Amygdala (tissue), 56 donors: ENCODE measurements at regions not wholly inside any gene's neighbourhood (a gene's known extent, or its start where the extent isn't known, plus 50 kb on each side); places are given as distances from the start of the nearest gene placed in this dataset.
A peak's percentile ranks its signal among the peaks of the same experiment; 100 is the strongest.

ENCODE experiments used
- DNase-seq, 56 donors: peaks; one replicate each; lab custom pipeline; 2025; lab: John Stamatoyannopoulos, UW

DNA sequence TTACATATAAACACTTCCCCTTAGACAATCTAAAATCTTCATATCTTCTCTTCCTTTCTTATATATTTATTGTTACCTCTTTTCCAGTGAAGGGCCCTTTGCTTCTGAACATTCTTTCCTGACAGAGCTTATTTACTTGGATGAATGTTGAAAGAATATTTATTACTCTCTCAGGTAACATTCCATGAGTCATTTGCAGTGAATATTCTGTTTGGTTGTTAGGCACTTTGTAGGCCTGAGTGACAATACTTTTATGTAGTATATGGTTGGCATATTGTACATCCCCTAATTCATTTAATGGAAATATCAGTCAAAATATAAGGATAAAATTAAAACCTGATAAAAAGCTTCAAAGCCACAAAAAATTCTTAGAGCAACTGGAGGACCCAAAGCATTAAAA, 260.9 kb upstream of the KCNMB2 start:
- no peak for DNase-seq

DNA sequence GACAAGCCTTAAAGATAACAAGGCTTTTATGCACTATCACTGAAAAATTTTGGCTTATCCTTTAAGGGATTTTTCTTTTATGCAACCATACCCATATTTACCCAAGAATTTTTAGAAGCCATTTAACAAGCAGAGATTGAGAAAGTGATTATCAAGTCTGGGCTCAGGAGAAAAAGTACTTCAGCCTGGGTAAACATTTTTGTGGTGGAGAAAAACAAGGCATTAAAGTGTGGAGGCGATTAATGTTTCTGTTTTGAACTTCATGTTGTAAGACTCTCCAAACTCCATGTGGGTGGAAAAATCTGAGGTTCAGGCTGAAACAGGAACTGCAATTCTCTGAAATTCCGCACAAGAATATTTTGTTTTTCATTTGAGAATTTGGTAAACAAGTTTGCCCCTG, 260.4 kb upstream of the KCNMB2 start:
- DNase-seq: no peak

DNA sequence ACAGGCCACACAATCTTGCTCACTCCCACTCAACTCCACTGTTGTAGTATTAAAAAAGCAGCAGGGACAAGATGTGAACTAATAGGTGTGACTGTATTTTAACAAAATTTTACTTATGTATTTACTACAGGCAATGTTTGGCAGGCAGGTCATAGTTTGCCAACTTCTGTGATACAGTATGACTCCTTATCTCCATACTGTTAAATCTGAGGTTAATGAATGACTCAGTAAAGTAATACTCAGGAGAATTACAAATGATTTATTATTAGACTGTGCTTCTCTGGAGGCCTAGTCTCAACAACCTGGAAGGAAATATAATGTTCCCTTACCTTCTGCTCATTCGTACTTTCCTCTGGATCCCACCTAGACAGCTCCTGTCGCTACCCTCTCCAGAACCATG, 258.6 kb upstream of the KCNMB2 start:
- no peak for DNase-seq

DNA sequence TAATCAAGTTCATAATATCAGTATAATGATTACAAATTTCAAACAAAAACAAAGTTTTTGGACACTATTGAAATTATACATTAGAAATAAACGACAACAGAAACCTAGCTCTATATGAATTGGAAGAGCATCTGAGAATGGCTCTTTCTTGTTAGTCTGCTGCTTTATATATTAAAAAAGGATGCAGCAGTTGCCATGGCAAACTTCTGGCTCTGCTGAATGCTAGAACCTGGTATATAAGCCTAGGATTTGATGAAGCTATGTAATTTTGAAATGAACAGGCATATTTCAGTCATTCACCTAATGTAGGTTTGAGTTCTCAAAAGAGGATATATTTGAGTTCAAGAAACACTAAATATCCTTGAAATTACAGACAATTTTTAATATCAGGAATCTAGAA, 252.7 kb upstream of the KCNMB2 start:
- DNase-seq: no peak

DNA sequence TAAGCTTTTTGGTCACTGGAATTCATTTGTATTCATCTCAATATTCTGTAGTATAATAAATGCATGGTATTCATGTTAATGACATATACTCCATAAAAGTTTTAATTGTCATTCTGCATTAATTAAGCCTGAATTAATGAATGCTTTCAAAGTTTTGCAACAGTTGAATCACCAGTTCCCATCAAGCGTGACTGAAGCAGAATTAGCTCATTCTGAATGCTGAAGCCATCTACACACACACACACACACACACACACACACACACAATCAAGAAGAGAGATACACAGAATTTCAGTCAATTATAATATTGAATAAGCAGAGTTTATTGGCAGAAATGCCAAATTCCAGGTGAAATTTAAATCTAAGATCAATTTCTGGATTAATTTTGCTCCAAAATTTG, 252.1 kb upstream of the KCNMB2 start:
- DNase-seq: no peak

DNA sequence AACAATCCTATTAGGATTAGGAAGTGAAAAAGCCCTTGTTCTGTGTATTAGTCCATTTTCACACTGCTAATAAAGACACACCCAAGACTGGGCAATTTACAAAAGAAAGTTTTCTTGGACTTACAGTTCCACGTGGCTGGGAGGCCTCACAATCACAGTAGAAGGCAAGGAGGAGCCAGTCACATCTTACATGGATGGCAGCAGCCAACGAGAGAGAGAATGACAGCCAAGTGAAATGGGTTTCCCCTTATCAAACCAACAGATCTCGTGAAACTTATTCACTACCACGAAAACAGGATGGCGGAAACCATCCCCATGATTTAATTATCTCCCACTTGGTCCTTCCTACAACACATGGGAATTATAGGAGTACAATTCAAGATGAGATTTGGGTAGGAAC, 248.2 kb upstream of the KCNMB2 start:
- no peak for DNase-seq

DNA sequence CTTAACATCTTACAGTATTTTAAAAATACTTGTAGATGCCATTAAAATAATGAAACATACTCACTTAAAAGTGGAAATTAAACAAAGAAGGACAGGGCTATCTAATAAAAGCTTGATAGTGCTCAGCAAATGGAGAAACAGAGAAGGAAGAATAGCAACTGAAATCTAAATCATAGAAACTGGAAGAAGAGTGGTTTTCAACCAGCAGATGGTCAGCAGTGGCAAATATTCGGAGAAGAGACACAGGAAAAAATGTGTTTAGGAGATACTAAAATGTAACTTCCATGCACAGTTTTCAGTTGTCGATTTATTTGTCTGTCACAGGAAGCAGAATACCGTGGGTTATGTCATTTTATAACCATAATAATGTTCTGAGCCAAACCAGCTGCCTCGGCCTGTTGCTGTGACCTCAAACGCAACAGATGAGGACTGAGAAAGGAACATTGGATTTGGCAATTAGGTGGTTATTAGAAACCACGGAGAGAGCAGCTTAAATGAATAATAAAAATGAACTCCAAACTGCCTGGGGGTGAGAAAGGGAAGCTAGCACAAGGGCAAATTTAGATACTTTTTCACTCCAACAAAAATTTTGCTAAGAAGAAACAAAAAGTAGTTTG, 246.6 kb upstream of the KCNMB2 start:
- DNase-seq: no peak

DNA sequence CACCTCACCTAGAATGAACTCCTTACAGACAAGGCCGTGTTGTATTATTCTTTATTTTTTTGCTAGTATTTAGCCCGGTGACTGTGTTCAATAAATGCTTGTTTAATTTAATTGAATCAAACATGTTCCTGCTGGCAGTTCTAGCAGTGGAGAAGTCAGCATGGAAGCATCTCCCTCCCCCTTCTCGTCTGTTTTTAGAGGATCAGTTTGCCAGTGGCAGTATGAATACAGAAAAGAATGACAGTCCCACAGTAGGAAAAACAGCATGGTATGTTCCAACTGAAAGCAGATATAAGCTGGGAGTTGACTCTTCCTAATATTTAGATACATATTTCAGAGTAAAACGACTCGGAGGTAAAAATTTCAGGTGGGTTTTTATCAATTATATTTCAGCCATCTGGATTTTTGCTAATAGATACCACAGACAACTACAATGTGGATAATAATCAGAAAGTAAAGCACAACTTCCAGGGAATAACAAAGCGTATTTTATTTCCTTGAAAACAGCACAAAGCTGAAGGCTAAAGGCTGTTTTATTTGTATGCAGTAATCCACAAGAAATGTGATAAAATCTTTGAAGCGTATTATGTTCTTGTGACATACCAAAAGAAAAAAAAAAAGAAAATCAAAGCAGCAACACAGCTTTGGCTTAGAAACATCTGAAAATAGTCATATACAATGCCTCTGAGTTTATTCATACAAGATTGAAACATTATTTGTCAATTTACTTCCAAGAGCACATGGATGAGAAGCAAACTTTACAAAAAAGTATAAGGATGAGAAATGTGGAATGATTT, 244.5 kb upstream of the KCNMB2 start:
- DNase-seq: no peak

DNA sequence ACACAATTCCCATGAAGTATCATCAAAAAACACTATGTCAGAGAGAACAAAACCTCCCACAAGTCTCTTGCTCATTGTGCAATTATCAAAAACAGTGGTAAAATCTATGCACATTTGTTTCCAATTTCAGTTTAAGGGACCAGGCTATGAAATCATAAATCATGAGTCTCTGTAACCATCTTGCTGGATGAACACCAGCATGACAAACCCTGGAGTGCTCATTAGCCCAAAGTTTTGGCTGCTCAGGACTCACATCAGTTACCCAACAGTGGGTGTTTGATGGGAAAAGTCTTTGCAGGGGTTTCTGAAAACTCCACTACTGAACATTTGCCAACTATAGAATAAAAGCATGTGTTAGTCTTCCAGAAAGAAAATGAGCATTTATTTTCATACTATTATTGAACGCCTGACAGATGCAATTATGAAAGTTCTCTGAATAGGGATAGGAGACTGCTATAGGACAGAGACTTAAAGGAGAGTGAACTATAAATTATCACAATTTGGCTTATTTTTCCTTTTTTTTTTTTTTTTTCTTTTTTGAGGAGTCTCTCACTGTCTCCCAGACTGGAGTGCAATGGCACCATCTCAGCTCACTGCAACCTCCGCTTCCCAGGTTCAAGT, 240.8 kb upstream of the KCNMB2 start:
- DNase-seq: no peak

DNA sequence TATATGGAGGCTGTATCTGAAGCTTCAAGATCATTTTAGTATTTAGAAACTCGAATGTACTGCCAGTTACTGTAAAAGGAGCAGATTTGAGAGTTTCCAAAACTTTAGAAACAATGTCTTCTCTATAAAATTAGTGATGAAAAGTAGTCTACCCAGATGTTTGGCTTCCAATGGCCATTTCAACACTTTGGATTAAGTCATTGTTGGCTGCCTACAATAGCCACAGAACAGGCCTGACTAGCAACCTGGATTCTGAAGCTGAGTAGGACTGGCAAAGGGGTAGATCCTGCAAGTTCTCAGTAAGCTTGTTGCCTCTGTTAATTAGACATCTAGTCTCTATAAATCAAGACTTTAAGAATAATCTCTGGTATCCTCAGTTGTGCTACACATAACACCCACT, 239.0 kb upstream of the KCNMB2 start:
- DNase-seq: no peak

DNA sequence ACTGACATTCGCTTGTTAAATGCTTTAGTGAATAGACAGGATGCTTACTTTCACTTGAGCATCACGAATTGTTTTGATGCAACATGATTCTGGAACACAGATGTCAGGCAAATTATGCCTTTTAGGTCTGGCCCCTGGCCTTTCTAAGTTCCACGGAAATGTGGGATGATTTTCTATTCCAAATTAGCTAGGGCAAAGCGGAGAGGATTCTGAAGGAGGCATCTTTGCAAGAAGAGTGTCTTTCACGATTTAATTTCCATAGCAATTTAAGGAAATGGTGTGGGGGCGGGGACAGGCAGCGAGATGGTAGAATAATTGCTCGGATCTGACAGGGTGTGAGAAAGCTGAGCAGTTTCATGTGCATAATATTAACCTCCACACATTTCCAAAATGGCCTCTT, 238.5 kb upstream of the KCNMB2 start:
- peak in 3 of 56 donors; percentile 2 to 39 (median 14) for DNase-seq

DNA sequence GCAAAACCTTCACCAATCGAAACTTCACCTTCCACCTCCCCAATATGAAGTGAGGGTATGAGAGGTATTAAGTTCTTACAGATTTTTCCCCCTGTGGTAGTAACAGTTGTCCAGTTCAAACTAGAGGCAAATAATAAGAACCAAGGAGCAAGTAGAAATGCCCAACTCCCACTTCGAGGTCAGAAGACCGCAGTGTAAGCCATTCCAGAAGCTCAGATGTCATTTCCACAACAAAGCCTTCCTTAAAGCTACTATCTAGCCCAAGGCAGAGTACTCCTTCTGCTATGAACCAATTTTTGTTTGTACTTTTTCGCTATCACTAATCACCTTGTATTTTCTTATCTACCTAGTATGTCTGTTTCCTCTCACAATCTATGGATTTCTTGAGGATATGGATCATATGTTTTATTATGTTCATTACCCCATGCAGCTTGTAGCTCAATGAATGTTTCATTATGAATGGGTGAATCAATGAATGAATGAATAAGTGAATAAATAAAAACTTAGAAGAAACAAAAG, 235.7 kb upstream of the KCNMB2 start:
- DNase-seq: no peak

DNA sequence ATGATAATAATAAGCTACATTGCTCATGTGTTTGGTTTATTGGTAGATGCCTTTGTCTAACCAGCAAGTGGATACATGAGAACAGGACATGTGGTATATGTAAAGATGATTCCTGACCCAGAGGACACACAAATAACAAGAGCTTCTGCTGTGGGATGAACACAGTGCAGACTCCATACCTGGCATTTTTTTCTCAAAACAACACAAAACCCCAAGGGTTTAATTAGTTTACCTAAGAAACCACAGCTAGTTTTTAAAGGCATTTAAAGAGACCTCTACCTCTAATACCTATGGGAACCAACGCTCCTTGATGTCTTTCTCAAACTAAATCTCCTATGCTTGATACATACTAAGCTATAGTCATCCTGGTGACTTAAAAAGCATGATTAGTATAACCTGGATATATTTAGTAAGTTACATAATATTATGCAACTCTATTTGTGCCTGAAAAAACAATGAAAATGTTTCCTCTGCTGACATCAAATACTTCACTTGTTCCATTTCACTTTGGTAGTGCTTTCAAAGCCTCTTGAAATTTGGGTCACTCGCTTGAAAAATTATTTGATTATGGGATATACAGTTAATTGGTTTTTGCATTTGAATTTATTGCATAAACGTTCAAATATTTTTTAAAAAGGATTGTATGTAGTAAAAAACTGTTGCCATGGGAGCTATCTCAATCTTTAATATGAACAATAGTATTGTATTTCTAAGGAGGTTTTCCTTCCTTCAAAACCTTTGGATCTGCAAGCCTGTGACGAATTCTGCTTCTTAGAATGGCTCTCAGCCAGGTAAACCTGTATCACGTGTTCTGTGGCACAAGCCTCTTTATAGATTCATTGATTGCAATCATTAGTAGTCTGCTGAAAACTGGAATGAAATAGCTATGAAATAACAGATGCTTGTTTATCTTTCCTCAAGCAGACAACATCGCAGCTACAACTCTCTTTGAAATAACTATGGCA, 233.0 kb upstream of the KCNMB2 start:
- no peak for DNase-seq

DNA sequence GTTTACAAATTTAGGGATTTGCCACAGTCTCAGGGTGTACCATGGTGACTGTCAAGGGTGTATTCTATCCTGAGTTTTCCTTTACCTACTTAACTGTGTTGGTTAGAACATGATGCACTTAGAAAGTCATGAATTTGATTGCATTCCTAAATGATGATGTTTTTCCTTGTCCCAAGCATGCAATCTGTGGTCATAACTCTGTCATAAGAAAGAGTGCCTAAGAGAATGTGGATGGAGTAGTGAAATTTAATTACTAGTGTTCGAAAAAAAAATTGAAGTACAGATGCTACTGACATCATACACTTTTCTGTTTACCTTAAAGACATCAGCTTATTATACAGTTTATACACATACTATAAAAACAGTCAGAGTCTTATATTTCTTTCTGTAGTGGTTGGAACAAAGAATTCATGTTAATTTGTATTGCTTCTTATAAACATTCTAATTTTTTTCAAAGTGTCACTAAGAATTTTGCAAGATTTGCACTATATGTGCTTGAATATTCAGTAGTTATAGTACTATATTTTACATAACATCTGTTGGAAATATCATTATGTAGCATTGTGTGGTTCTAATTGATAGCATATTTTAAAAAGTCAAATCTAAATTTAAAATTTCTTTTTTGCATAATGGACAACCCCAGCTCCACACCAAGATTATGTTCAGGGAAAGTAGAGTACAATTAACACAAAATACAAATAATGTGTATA, 231.3 kb upstream of the KCNMB2 start:
- DNase-seq: no peak

DNA sequence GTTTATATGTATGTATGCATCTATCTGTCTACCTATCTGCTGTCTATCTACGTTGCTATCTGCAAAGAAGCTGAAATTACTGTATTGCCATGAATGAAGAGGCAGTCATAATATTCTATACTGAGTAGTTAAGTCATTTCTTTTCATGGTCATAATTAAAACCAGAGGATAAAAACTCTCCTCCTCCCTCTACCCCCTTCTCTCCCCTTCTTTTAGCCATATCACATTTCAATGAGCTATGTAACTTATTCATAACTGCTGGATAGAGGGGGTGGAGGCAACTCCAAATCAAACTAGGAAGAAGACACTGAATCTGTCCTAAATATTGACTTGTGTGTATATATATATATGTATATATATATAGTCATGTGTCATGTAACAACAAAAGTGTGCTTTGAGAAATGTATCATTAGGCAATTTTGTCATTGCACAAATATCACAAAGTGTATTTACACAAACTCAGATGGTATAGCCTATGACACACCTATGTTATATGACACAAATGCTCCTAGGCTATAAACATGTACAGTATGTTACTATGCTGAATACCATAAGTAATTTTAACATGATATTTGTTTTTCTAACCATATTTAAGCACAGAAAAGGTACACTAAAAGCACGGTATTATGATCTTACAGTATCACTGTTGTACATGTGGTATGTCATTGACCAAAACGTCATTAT, 229.7 kb upstream of the KCNMB2 start:
- no peak for DNase-seq

DNA sequence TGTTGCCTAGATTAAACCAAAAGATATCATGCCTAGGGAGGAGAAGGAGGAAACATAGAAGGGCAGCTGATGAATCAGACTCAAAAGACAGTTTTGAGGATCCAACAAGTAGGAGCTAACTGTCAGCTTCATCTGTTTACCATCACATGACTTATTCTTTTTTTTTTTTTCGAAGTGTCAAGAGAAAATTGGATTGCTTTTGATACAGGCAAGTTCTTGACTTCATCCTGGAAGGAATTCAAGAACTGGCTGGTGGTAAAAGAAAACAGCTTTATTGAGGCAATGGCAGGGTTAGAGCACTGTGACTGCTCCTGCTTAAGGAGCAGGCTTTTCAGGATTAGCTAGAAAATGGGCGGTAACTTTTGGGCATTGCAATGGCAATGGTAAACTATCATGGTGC, 227.5 kb upstream of the KCNMB2 start:
- DNase-seq: no peak

DNA sequence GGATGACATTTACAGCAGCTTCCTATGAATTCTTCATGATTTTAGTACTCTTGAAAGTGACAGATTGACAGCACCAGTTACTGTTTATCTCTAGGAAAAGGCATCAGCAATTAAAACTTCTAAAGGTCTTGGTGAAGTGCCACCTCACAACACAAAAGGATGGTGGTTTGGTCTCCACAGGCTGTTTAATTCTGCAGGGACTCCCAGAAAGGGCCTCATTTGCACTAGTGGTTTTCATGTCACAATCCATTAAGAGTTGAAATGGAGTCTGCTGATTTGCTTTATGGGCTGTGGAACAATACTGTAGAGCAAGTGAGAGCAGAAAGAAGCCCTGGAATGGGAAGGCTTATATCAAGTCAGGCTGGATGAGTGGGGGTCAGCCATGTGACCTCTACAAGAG, 225.3 kb upstream of the KCNMB2 start:
- no peak for DNase-seq

DNA sequence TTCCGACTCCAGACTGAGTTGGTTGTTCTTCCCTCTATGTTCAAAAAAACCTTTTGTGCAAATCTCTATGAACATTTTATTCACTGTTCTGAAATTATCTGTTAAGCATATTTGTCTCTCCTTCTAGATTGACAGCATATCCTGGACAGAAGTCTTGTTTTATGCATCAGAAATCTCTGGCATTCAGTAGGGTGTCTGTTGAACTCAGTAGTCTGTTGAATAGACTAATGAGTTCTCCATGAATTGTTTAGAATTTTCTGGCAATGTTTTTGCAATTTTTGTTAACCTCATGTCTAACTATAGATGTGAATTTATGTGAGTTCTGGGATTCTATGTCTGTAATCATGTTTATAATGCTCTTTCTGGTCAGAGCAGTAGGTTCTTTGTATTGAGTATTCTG, 222.5 kb upstream of the KCNMB2 start:
- DNase-seq: no peak

DNA sequence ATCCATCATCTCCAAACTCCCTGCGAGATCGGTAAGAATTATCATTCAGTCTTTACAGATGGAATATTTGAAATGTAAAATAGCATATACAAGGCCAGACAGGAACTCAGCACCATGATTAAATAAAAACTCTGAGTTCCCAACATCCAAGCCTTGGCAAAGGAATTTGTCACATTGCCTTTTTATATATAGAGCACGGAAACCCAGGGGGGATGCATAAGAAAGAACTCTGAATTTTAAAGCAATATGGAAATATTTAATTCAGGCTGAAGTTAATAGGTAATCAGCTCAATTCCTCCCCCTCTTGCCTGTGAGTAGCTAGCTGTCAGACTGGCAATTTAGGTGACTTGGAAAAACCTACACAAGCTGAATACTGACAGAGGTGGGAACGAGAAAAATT, 217.9 kb upstream of the KCNMB2 start:
- DNase-seq: no peak
